Panc1 (cell line): ENCODE measurements at regions not wholly inside any gene's neighbourhood (a gene's known extent, or its start where the extent isn't known, plus 50 kb on each side); places are given as distances from the start of the nearest gene placed in this dataset.
"Not testable (repeated sequence)": the region's sequence is repeated elsewhere in the genome, so short reads cannot be mapped to it uniquely, and the experiment has no call there.

ENCODE experiments used
- POLR2AphosphoS5 ChIP-seq: IDR thresholded peaks from 2 replicates; pipeline ENCODE4 v1.6.1; 2012; ENCODE audit warnings: mild to moderate bottlenecking, low read depth, low read length, moderate library complexity
- SIN3A ChIP-seq: IDR thresholded peaks from 2 replicates; pipeline ENCODE4 v1.6.1; 2012; ENCODE audit warnings: low read depth, mild to moderate bottlenecking, low read length, moderate library complexity, borderline replicate concordance; ENCODE audit not compliant: insufficient read depth
- TF ChIP-seq, protein P1 (sequence below): fragments of 450-650 bp; IDR thresholded peaks from 2 replicates; pipeline ENCODE4 v1.5.1; 2017; ENCODE audit warnings: mild to moderate bottlenecking
- TF ChIP-seq, protein P2 (sequence below), 2 experiments: IDR thresholded peaks; 2 replicates each; pipeline ENCODE4 v1.6.1; 2011 to 2012; ENCODE audit warnings: low read depth in 2 of 2, control low read depth in 1 of 2, low read length in 1 of 2, mild to moderate bottlenecking in 1 of 2, moderate library complexity in 1 of 2; ENCODE audit not compliant: insufficient read depth in 1 of 2

DNA sequence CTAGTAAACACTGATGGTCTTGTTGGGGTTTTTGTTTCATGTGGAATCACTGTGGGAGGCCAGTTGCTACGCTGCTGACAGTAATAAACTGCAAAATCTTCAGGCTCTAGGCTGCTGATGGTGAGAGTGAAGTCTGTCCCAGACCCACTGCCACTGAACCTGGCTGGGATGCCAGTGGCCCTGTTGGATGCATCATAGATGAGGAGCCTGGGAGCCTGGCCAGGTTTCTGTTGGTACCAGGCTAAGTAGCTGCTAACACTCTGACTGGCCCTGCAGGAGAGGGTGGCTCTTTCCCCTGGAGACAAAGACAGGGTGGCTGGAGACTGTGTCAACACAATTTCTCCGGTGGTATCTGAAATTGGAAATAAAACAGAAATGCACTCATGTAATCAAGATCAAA lies 335.6 kb downstream of the RPIA start:
- not testable (repeated sequence) for TF ChIP-seq SIN3A, POLR2AphosphoS5
- TF ChIP-seq, protein P1, sequence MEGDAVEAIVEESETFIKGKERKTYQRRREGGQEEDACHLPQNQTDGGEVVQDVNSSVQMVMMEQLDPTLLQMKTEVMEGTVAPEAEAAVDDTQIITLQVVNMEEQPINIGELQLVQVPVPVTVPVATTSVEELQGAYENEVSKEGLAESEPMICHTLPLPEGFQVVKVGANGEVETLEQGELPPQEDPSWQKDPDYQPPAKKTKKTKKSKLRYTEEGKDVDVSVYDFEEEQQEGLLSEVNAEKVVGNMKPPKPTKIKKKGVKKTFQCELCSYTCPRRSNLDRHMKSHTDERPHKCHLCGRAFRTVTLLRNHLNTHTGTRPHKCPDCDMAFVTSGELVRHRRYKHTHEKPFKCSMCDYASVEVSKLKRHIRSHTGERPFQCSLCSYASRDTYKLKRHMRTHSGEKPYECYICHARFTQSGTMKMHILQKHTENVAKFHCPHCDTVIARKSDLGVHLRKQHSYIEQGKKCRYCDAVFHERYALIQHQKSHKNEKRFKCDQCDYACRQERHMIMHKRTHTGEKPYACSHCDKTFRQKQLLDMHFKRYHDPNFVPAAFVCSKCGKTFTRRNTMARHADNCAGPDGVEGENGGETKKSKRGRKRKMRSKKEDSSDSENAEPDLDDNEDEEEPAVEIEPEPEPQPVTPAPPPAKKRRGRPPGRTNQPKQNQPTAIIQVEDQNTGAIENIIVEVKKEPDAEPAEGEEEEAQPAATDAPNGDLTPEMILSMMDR: not testable (repeated sequence)
- TF ChIP-seq, protein P2, sequence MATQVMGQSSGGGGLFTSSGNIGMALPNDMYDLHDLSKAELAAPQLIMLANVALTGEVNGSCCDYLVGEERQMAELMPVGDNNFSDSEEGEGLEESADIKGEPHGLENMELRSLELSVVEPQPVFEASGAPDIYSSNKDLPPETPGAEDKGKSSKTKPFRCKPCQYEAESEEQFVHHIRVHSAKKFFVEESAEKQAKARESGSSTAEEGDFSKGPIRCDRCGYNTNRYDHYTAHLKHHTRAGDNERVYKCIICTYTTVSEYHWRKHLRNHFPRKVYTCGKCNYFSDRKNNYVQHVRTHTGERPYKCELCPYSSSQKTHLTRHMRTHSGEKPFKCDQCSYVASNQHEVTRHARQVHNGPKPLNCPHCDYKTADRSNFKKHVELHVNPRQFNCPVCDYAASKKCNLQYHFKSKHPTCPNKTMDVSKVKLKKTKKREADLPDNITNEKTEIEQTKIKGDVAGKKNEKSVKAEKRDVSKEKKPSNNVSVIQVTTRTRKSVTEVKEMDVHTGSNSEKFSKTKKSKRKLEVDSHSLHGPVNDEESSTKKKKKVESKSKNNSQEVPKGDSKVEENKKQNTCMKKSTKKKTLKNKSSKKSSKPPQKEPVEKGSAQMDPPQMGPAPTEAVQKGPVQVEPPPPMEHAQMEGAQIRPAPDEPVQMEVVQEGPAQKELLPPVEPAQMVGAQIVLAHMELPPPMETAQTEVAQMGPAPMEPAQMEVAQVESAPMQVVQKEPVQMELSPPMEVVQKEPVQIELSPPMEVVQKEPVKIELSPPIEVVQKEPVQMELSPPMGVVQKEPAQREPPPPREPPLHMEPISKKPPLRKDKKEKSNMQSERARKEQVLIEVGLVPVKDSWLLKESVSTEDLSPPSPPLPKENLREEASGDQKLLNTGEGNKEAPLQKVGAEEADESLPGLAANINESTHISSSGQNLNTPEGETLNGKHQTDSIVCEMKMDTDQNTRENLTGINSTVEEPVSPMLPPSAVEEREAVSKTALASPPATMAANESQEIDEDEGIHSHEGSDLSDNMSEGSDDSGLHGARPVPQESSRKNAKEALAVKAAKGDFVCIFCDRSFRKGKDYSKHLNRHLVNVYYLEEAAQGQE (IDR thresholded peaks at IDR 0.05; ENCODE audit: insufficient read depth in 1 of 2, low read depth in 2 of 2, low read length in 1 of 2): not testable (repeated sequence)
